GM21447 (cell line): ENCODE measurements at regions not wholly inside any gene's neighbourhood (a gene's known extent, or its start where the extent isn't known, plus 50 kb on each side); places are given as distances from the start of the nearest gene placed in this dataset.

Experiments
- ATAC-seq: cut with Tn5 transposase; IDR thresholded peaks from one replicate; pipeline ENCODE4 v1.9.1; 2021; ENCODE audit not compliant: unreplicated experiment

- ATAC-seq: no peak
These were observed 129.3 kb upstream of the FLRT2 start for GRCh38 chr14:85400678-85401077.

GRCh38 chr14:85401384-85401783 is 128.6 kb upstream of the FLRT2 start:
- ATAC-seq: no peak

GRCh38 chr14:85402569-85403162 is 127.3 kb upstream of the FLRT2 start:
- ATAC-seq: no peak

GRCh38 chr14:85409481-85410210 is 120.3 kb upstream of the FLRT2 start:
- ATAC-seq: no peak

- no peak for ATAC-seq
These were observed 117.2 kb upstream of the FLRT2 start for GRCh38 chr14:85412756-85413155.

GRCh38 chr14:85413836-85414526 is 116.0 kb upstream of the FLRT2 start:
- no peak for ATAC-seq

- no peak for ATAC-seq
These were observed 114.8 kb upstream of the FLRT2 start for GRCh38 chr14:85415015-85415712.

- ATAC-seq: no peak
These were observed 113.2 kb upstream of the FLRT2 start for GRCh38 chr14:85416771-85417170.

- ATAC-seq: no peak
These were observed 112.5 kb upstream of the FLRT2 start for GRCh38 chr14:85417396-85417795.

GRCh38 chr14:85418721-85419120 is 111.2 kb upstream of the FLRT2 start:
- no peak for ATAC-seq

GRCh38 chr14:85420278-85420677 is 109.7 kb upstream of the FLRT2 start:
- no peak for ATAC-seq

GRCh38 chr14:85420707-85421106 is 109.2 kb upstream of the FLRT2 start:
- ATAC-seq: no peak

- no peak for ATAC-seq
These were observed 108.6 kb upstream of the FLRT2 start for GRCh38 chr14:85421186-85421877.

GRCh38 chr14:85423889-85424288 is 106.1 kb upstream of the FLRT2 start:
- no peak for ATAC-seq

- no peak for ATAC-seq
These were observed 104.4 kb upstream of the FLRT2 start for GRCh38 chr14:85425507-85425906.

- ATAC-seq: no peak
These were observed 103.6 kb upstream of the FLRT2 start for GRCh38 chr14:85426068-85426935.

- ATAC-seq: no peak
These were observed 101.0 kb upstream of the FLRT2 start for GRCh38 chr14:85428926-85429325.

- ATAC-seq: no peak
These were observed 92.8 kb upstream of the FLRT2 start for GRCh38 chr14:85437148-85437547.

- no peak for ATAC-seq
These were observed 91.9 kb upstream of the FLRT2 start for GRCh38 chr14:85438001-85438400.

GRCh38 chr14:85438481-85438942 is 91.4 kb upstream of the FLRT2 start:
- ATAC-seq: no peak
